Smooth muscle cell (in vitro differentiated cells): ENCODE measurements at regions not wholly inside any gene's neighbourhood (a gene's known extent, or its start where the extent isn't known, plus 50 kb on each side); places are given as distances from the start of the nearest gene placed in this dataset.

Experiments used
- DNase-seq: peaks from one replicate; lab custom pipeline; 2025; ENCODE audit not compliant: unreplicated experiment; lab: John Stamatoyannopoulos, UW
- H2AFZ ChIP-seq: fragments of 200-600 bp; sonication (generic); 2 replicates; pipeline ENCODE4 v1.6.0; 2016; ENCODE audit warnings: antibody characterized with exemption, low read depth, mild to moderate bottlenecking
- H3F3A ChIP-seq: fragments of 200-600 bp; sonication (generic); 2 replicates; pipeline ENCODE4 v1.6.0; 2017; ENCODE audit warnings: antibody characterized with exemption, low read depth
- H3K27ac ChIP-seq: fragments of 200-600 bp; sonication (generic); 2 replicates; pipeline ENCODE4 v1.5.1; 2016; ENCODE audit warnings: low read depth, mild to moderate bottlenecking
- H3K27me3 ChIP-seq: fragments of 200-600 bp; sonication (generic); 2 replicates; pipeline ENCODE4 v1.6.1; 2016; ENCODE audit warnings: low read depth, mild to moderate bottlenecking
- H3K36me3 ChIP-seq: fragments of 200-600 bp; sonication (generic); 2 replicates; pipeline ENCODE4 v1.5.1; 2016; ENCODE audit warnings: low read depth
- H3K4me1 ChIP-seq: fragments of 200-600 bp; sonication (generic); 2 replicates; pipeline ENCODE4 v1.5.1; 2016; ENCODE audit warnings: low read depth
- H3K4me2 ChIP-seq: fragments of 200-600 bp; sonication (generic); 2 replicates; pipeline ENCODE4 v1.6.0; 2016; ENCODE audit warnings: mild to moderate bottlenecking
- H3K4me3 ChIP-seq: fragments of 200-600 bp; sonication (generic); 2 replicates; pipeline ENCODE4 v1.5.1; 2016; ENCODE audit warnings: mild to moderate bottlenecking
- H3K79me2 ChIP-seq: fragments of 200-600 bp; sonication (generic); 2 replicates; pipeline ENCODE4 v1.6.0; 2016; ENCODE audit warnings: low read depth, mild to moderate bottlenecking
- H3K9ac ChIP-seq: fragments of 200-600 bp; sonication (generic); 2 replicates; pipeline ENCODE4 v1.6.0; 2016; ENCODE audit warnings: low read depth
- H3K9me3 ChIP-seq: fragments of 200-600 bp; sonication (generic); replicated peaks from 2 replicates; pipeline ENCODE4 v1.5.1; 2016; ENCODE audit warnings: low read depth
- H4K20me1 ChIP-seq: fragments of 200-600 bp; sonication (generic); 2 replicates; pipeline ENCODE4 v1.6.0; 2016; ENCODE audit warnings: low read depth
- WGBS: methylation state at CpG from one replicate; pipeline ENCODE4 v1.1.7; 2016; ENCODE audit warnings: low lambda C conversion rate; 5-methylcytosine and 5-hydroxymethylcytosine counted together
- TF ChIP-seq, protein P1 (sequence below): fragments of 200-600 bp; sonication (generic); IDR thresholded peaks from 2 replicates; pipeline ENCODE4 v1.5.1; 2017; ENCODE audit warnings: borderline replicate concordance, mild to moderate bottlenecking, antibody characterized with exemption; ENCODE audit not compliant: insufficient read depth, poor library complexity, severe bottlenecking

DNA sequence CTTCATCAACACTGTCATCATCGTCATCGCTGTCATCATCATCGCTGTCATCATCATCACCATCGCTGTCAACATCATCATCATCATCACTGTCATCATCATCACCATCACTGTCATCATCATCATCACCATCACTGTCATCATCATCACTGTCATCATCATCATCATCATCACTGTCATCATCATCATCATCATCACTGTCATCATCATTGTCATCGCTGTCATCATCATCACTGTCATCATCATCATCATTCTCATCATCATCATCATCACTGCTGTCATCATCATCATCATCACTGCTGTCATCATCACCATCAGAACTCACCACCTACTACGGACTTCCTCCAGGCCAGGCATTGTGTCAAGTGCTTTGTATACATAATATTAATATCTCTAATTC lies 160.6 kb downstream of the AIPL1 start:
- H3K4me1 ChIP-seq: no peaks in the 10 kb centered on the region
- H3K27ac ChIP-seq: no peak overlapping the region
- no peaks in the 10 kb centered on the region for H3K36me3 ChIP-seq
- H3K4me3 ChIP-seq: no peak overlapping the region
- peaks cover 2% of the 10 kb centered on the region for H3K27me3 ChIP-seq
- DNase-seq: no peak
- WGBS: 92% methylated on average over 6 of the region's 6 CpGs
- TF ChIP-seq, protein P1, sequence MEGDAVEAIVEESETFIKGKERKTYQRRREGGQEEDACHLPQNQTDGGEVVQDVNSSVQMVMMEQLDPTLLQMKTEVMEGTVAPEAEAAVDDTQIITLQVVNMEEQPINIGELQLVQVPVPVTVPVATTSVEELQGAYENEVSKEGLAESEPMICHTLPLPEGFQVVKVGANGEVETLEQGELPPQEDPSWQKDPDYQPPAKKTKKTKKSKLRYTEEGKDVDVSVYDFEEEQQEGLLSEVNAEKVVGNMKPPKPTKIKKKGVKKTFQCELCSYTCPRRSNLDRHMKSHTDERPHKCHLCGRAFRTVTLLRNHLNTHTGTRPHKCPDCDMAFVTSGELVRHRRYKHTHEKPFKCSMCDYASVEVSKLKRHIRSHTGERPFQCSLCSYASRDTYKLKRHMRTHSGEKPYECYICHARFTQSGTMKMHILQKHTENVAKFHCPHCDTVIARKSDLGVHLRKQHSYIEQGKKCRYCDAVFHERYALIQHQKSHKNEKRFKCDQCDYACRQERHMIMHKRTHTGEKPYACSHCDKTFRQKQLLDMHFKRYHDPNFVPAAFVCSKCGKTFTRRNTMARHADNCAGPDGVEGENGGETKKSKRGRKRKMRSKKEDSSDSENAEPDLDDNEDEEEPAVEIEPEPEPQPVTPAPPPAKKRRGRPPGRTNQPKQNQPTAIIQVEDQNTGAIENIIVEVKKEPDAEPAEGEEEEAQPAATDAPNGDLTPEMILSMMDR: no peak
- H3K4me2 ChIP-seq: no peak overlapping the region
- no peaks in the 10 kb centered on the region for H3F3A ChIP-seq
- H4K20me1 ChIP-seq: no peaks in the 10 kb centered on the region
- H3K9ac ChIP-seq: no peak overlapping the region
- no peak overlapping the region for H2AFZ ChIP-seq
- H3K79me2 ChIP-seq: no peaks in the 10 kb centered on the region
- no peaks in the 10 kb centered on the region for H3K9me3 ChIP-seq

DNA sequence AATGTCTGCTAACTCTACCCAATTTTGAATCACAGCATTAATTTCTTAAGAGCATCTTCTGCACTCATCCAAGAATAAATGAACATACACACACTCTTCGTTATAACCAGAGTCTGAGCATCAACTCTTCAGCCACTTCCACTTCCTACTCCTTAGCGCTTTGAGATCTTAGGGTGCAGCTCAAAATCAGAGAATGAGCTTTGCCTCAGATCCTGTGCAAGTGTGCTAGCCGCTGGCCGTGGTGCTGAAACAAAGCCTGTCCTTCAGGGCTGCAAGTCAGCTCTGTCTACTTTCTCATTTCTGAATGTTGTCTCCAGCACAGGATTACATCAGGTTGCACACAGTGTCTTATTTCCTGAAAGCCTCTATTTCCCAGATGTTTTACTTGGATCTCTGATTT lies 165.4 kb downstream of the AIPL1 start:
- DNase-seq: no peak
- TF ChIP-seq, protein P1: no peak
- H3K79me2 ChIP-seq: no peaks in the 10 kb centered on the region
- no peaks in the 10 kb centered on the region for H3K36me3 ChIP-seq
- H3K9me3 ChIP-seq: no peaks in the 10 kb centered on the region
- H3K4me1 ChIP-seq: no peaks in the 10 kb centered on the region
- H3K4me3 ChIP-seq: no peak overlapping the region
- H3K4me2 ChIP-seq: no peak overlapping the region
- H3K27ac ChIP-seq: no peak overlapping the region
- no peak overlapping the region for H2AFZ ChIP-seq
- H4K20me1 ChIP-seq: no peaks in the 10 kb centered on the region
- H3K27me3 ChIP-seq: no peaks in the 10 kb centered on the region
- no peaks in the 10 kb centered on the region for H3F3A ChIP-seq
- WGBS: 30% methylated on average over 4 of the region's 4 CpGs
- H3K9ac ChIP-seq: no peak overlapping the region

DNA sequence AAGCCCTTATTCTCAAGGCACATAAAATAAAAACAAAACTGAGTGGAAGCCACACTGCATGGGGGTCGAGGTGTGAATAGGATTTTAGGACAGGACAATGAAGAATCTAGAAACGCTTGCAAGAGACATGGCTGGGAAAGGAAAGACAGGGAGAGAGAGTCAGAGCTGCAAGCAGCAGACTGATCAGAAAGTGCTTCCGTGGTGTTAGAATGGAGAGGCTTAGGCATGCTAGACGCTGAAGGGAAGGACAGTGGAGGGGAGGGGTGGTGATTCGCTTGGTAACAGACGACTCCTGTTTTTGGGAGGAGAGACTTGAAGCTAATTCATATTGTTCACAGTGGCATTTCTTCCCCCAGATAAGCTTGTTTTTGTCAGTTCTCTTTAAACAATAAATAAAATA lies 173.5 kb downstream of the AIPL1 start:
- TF ChIP-seq, protein P1: no peak
- Histone ChIP-seq H4K20me1 (no peaks in the 10 kb centered on the region), H3F3A (no peaks in the 10 kb centered on the region), H3K27me3 (peaks cover 4% of the 10 kb centered on the region), H3K9ac (no peak overlapping the region), H2AFZ (no peak overlapping the region), H3K4me3 (no peak overlapping the region), H3K4me2 (no peak overlapping the region), H3K4me1 (no peaks in the 10 kb centered on the region), H3K36me3 (no peaks in the 10 kb centered on the region), H3K9me3 (no peaks in the 10 kb centered on the region), H3K27ac (no peak overlapping the region), H3K79me2 (no peaks in the 10 kb centered on the region)
- 45% methylated on average over 6 of the region's 6 CpGs for WGBS
- no peak for DNase-seq

DNA sequence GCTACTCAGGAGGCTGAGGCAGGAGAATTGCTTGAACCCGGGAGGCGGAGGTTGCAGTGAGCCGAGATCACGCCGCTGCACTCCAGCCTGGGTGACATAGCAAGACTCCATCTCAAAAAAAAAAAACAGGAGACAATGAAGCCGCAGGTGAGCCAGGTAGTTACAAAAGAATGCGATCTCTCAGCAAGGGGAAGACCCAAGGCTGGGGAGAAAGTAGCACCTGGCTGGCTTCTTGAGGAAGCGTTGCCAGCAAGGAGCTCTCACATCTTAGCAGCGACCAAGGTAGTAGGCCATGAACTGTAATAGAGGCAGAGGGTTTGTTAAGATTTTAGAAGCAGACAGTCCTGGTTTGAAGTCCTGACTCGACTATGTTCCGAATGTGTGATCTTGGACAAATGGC lies 175.0 kb downstream of the AIPL1 start:
- WGBS: 72% methylated on average over 11 of the region's 11 CpGs
- Histone ChIP-seq H3K79me2 (no peaks in the 10 kb centered on the region), H3K4me3 (no peak overlapping the region), H3K36me3 (no peaks in the 10 kb centered on the region), H3K27me3 (peaks cover 4% of the 10 kb centered on the region), H3K4me2 (no peak overlapping the region), H2AFZ (no peak overlapping the region), H3F3A (no peaks in the 10 kb centered on the region), H3K27ac (no peak overlapping the region), H3K4me1 (no peaks in the 10 kb centered on the region), H3K9ac (no peak overlapping the region), H4K20me1 (no peaks in the 10 kb centered on the region), H3K9me3 (no peaks in the 10 kb centered on the region)
- TF ChIP-seq, protein P1: no peak
- no peak for DNase-seq
